H1 (cell line): ENCODE measurements at regions not wholly inside any gene's neighbourhood (a gene's known extent, or its start where the extent isn't known, plus 50 kb on each side); places are given as distances from the start of the nearest gene placed in this dataset.

Source experiments
- CTCF ChIA-PET: fragments of 300-600 bp; sonication (Branson Sonifier 250); formaldehyde crosslinking; loops from one replicate; lab custom pipeline; 2021; ENCODE audit not compliant: partially characterized antibody; lab: Charles Lee
- POLR2A ChIA-PET: fragments of 300-600 bp; sonication (Branson Sonifier 250); formaldehyde crosslinking; loops from one replicate; lab custom pipeline; 2021; ENCODE audit warnings: inconsistent platforms; ENCODE audit not compliant: partially characterized antibody; lab: Charles Lee
- DNase-seq, 2 experiments: peaks; one replicate each; pipeline versions ENCODE4 v3.0.0 to v3.0.0-alpha.2; 2010 to 2022; ENCODE audit warnings: low spot score in 2 of 2, low read depth in 1 of 2, mixed read lengths in 1 of 2
- FAIRE-seq: peaks from 2 replicates; lab custom pipeline; 2011; peaks lifted over from hg19 to GRCh38; lab: Jason Lieb, UNC
- H2AFZ ChIP-seq: 2 replicates; pipeline ENCODE4 v1.8.1; 2012; ENCODE audit warnings: low read length, inconsistent platforms
- H2AK5ac ChIP-seq: 2 replicates; pipeline ENCODE4 v1.6.1; 2013; ENCODE audit warnings: low read depth, low read length
- H2BK120ac ChIP-seq: replicated peaks from 2 replicates; pipeline ENCODE3; 2013; ENCODE audit warnings: low read depth, low read length, inconsistent platforms
- H2BK12ac ChIP-seq: 2 replicates; pipeline ENCODE4 v1.6.1; 2013; ENCODE audit warnings: low read depth, low read length
- H2BK15ac ChIP-seq: 2 replicates; pipeline ENCODE4 v1.6.1; 2013; ENCODE audit warnings: low read length
- H2BK20ac ChIP-seq: 2 replicates; pipeline ENCODE4 v1.6.1; 2013; ENCODE audit warnings: low read length
- H2BK5ac ChIP-seq: 2 replicates; pipeline ENCODE4 v1.6.1; 2013; ENCODE audit warnings: low read depth, low read length
- H3K14ac ChIP-seq: 2 replicates; pipeline ENCODE4 v1.6.1; 2013; ENCODE audit warnings: inconsistent platforms; ENCODE audit not compliant: insufficient read length
- H3K18ac ChIP-seq: 2 replicates; pipeline ENCODE4 v1.6.1; 2013; ENCODE audit warnings: low read length; ENCODE audit errors: extremely low read depth
- H3K23ac ChIP-seq: 2 replicates; pipeline ENCODE4 v1.6.1; 2013; ENCODE audit warnings: inconsistent platforms; ENCODE audit not compliant: insufficient read length
- H3K23me2 ChIP-seq: 2 replicates; pipeline ENCODE4 v1.6.1; 2013; ENCODE audit warnings: low read depth, low read length
- H3K27ac ChIP-seq: 2 replicates; pipeline ENCODE4 v1.6.1; 2011; ENCODE audit warnings: low read depth, low read length, inconsistent platforms
- H3K27me3 ChIP-seq, 4 experiments: replicated peaks in 1 of 4; 1 replicate in 1 of 4; 2 replicates in 3 of 4; pipeline versions ENCODE4 v1.6.1 to v1.8.1; 2011 to 2013; ENCODE audit warnings: low read length in 3 of 4, mild to moderate bottlenecking in 3 of 4, inconsistent platforms in 2 of 4, mixed read lengths in 2 of 4, moderate library complexity in 1 of 4; ENCODE audit not compliant: control insufficient read depth in 3 of 4, insufficient read depth in 3 of 4; ENCODE audit errors: extremely low read depth in 1 of 4
- H3K36me3 ChIP-seq, 4 experiments: 2 replicates each; pipeline versions ENCODE4 v1.6.1 to v1.8.1; 2011 to 2013; ENCODE audit warnings: mild to moderate bottlenecking in 4 of 4, low read length in 3 of 4, moderate library complexity in 2 of 4, control low read depth in 1 of 4, inconsistent platforms in 1 of 4; ENCODE audit not compliant: insufficient read depth in 4 of 4, control insufficient read depth in 2 of 4
- H3K4ac ChIP-seq: replicated peaks from 2 replicates; pipeline ENCODE3; 2013; ENCODE audit warnings: low read length, low read depth, mixed read lengths, inconsistent platforms; ENCODE audit not compliant: insufficient read length
- H3K4me1 ChIP-seq, 4 experiments: replicated peaks in 1 of 4; 1 replicate in 1 of 4; 2 replicates in 3 of 4; pipeline versions ENCODE4 v1.6.1 to v1.8.1; 2011 to 2013; ENCODE audit warnings: low read length in 3 of 4, inconsistent platforms in 2 of 4, mixed read lengths in 1 of 4; ENCODE audit not compliant: insufficient read depth in 4 of 4, control insufficient read depth in 3 of 4
- H3K4me2 ChIP-seq, 2 experiments: 2 replicates each; pipeline versions ENCODE4 v1.6.1 to v1.8.1; 2011 to 2013; ENCODE audit warnings: low read depth in 2 of 2, low read length in 2 of 2, control low read depth in 1 of 2, inconsistent platforms in 1 of 2, mild to moderate bottlenecking in 1 of 2; ENCODE audit not compliant: insufficient read depth in 1 of 2
- H3K4me3 ChIP-seq, 4 experiments: fragments of 200-600, 300-600 bp in 1 of 4; sonication (generic), shearing (Covaris generic), sonication (Bioruptor Twin) in 1 of 4; 2 replicates each; pipeline versions ENCODE4 v1.5.1 to v1.8.1; 2011 to 2016; ENCODE audit warnings: low read length in 4 of 4, low read depth in 3 of 4, control low read depth in 2 of 4, inconsistent platforms in 2 of 4, mild to moderate bottlenecking in 2 of 4, mixed read lengths in 1 of 4, moderate library complexity in 1 of 4; ENCODE audit not compliant: insufficient read depth in 2 of 4; ENCODE audit errors: extremely low read depth in 1 of 4
- H3K56ac ChIP-seq: replicated peaks from 2 replicates; pipeline ENCODE3; 2013; ENCODE audit warnings: low read depth, mild to moderate bottlenecking, mixed read lengths, low read length, inconsistent platforms; ENCODE audit not compliant: insufficient read length
- H3K79me1 ChIP-seq: 2 replicates; pipeline ENCODE4 v1.6.1; 2013; ENCODE audit warnings: low read depth, low read length, control low read depth
- H3K79me2 ChIP-seq, 2 experiments: 2 replicates each; pipeline versions ENCODE4 v1.6.1 to v1.8.1; 2012 to 2013; ENCODE audit warnings: low read length in 2 of 2, mild to moderate bottlenecking in 2 of 2, inconsistent platforms in 1 of 2; ENCODE audit not compliant: insufficient read depth in 2 of 2, control insufficient read depth in 1 of 2
- H3K9ac ChIP-seq, 4 experiments: replicated peaks in 1 of 4; 1 replicate in 1 of 4; 2 replicates in 3 of 4; pipeline versions ENCODE4 v1.6.1 to v1.8.1; 2011 to 2013; ENCODE audit warnings: low read depth in 3 of 4, low read length in 3 of 4, control low read depth in 2 of 4, mild to moderate bottlenecking in 2 of 4, moderate library complexity in 2 of 4, inconsistent platforms in 1 of 4; ENCODE audit errors: extremely low read depth in 1 of 4
- H3K9me3 ChIP-seq, 2 experiments: 2 replicates each; pipeline versions ENCODE4 v1.6.1 to v1.8.1; 2012 to 2013; ENCODE audit warnings: mild to moderate bottlenecking in 2 of 2, moderate library complexity in 2 of 2, control low read depth in 1 of 2, inconsistent platforms in 1 of 2, low read depth in 1 of 2, low read length in 1 of 2, mixed read lengths in 1 of 2; ENCODE audit not compliant: insufficient read depth in 2 of 2
- H4K20me1 ChIP-seq, 2 experiments: replicated peaks in 1 of 2; 2 replicates each; pipeline versions ENCODE3 to v1.8.1; 2011 to 2013; ENCODE audit warnings: inconsistent platforms in 2 of 2, low read length in 2 of 2, mild to moderate bottlenecking in 1 of 2; ENCODE audit not compliant: insufficient read depth in 2 of 2, control insufficient read depth in 1 of 2
- H4K5ac ChIP-seq: 2 replicates; pipeline ENCODE4 v1.6.1; 2013; ENCODE audit warnings: low read length, low read depth, mixed read lengths, inconsistent platforms; ENCODE audit not compliant: insufficient read length
- H4K8ac ChIP-seq: 2 replicates; pipeline ENCODE4 v1.8.0; 2013; ENCODE audit warnings: mild to moderate bottlenecking, moderate library complexity, low read length, inconsistent platforms; ENCODE audit not compliant: insufficient read depth; ENCODE audit errors: extremely low read depth
- H4K91ac ChIP-seq: replicated peaks from 2 replicates; pipeline ENCODE3; 2013; ENCODE audit warnings: low read length, mixed read lengths, inconsistent platforms; ENCODE audit not compliant: insufficient read length
- TAF1 ChIP-seq: IDR thresholded peaks from 2 replicates; pipeline ENCODE4 v1.6.1; 2011; ENCODE audit warnings: mild to moderate bottlenecking, low read depth, low read length
- WGBS, 2 experiments: shearing (Covaris generic) in 1 of 2; methylation state at CpG; one replicate each; pipeline versions ENCODE4 v1.1.6 to v1.1.7; 2013 to 2015; ENCODE audit warnings: low lambda C conversion rate in 2 of 2, mixed read lengths in 2 of 2, inconsistent platforms in 1 of 2, low coverage in 1 of 2, missing lambda C conversion rate in 1 of 2; ENCODE audit not compliant: insufficient replicate concordance in 2 of 2, insufficient coverage in 1 of 2, insufficient read length in 1 of 2; ENCODE audit errors: extremely low coverage in 1 of 2, missing lambda C conversion rate in 1 of 2; 5-methylcytosine and 5-hydroxymethylcytosine counted together

DNA sequence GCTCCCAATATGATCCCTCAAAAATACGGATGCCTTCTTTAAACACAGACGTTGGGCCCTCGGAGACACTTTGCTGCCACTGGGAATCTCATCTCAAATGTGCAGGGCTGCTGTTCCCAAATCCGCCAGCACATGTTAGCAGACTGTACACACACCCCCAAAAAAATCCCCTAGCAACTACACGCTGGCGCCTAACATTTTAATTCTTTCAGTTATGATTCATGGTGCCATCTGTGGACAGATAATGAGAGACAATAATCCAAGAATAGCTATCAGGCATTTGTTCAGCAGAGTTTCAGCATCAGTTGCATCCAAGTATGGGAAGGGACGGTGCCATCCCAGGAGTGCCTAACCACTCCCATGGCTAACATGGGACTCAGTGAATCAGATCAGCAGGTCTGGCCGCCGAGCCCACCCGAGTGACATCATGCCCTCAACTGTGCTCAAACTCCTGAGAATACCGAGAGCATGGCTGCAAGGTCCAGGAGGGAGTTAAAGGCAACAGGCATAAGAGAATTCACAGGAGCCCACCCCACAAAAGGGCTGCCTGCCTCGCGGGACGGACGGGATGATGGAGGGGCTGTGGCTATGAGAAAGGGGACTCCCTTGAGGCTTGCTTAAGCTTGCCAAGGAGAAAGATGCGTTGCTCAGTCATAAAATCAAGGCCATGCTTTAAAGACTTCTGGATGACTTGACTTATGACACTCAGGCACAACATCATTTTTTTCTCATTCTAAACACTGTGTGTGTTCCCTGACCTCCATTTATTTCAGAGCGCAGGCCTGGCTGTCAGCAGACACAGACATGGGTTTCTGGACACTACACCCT lies 337.0 kb downstream of the SHANK2 start:
- Histone ChIP-seq H4K91ac (no peak overlapping the region), H3K23me2 (no peaks in the 10 kb centered on the region), H2AK5ac (no peak overlapping the region), H2BK12ac (no peak overlapping the region), H3K14ac (no peak overlapping the region), H2BK15ac (no peak overlapping the region), H2AFZ (no peak overlapping the region), H3K9ac (no peak overlapping the region), H4K8ac (no peak overlapping the region), H3K56ac (no peak overlapping the region), H2BK20ac (no peak overlapping the region), H3K4me1 (peaks cover 2 to 7% (median 4%) of the 10 kb centered on the region in 4 experiments; a peak in 6 of 7 replicates), H3K4me3 (no peak overlapping the region), H3K27me3 (no peaks in the 10 kb centered on the region), H3K79me1 (no peaks in the 10 kb centered on the region), H4K5ac (no peak overlapping the region), H2BK120ac (no peak overlapping the region), H3K36me3 (no peaks in the 10 kb centered on the region), H3K4ac (no peak overlapping the region), H2BK5ac (no peak overlapping the region), H3K27ac (no peak overlapping the region), H3K79me2 (no peaks in the 10 kb centered on the region), H4K20me1 (peaks cover 7 to 9% of the 10 kb centered on the region in 2 experiments), H3K23ac (no peak overlapping the region), H3K18ac (no peak overlapping the region), H3K9me3 (no peaks in the 10 kb centered on the region), H3K4me2 (no peak overlapping the region)
- 91% methylated on average over 17 of the region's 17 CpGs; no CpG with 5 or more reads in 1 of the 2 experiments for WGBS, 2 experiments
- DNase-seq (no peak), FAIRE-seq (no peak)
- ChIA-PET POLR2A (interaction anchor here (0.8 to 1.3 kb wide), 2 partner anchors 25 to 36 kb away, joined by 3 to 4 read pairs; no protein-coding TSS in a partner anchor), CTCF (interaction anchor here (0.7 to 1.8 kb wide), 4 partner anchors 9 to 82 kb away, joined by 3 to 7 read pairs (median 4); no protein-coding TSS in a partner anchor)
- no peak for TF ChIP-seq TAF1
